HG03457 (cell line): ENCODE measurements at regions not wholly inside any gene's neighbourhood (a gene's known extent, or its start where the extent isn't known, plus 50 kb on each side); places are given as distances from the start of the nearest gene placed in this dataset.
"Not testable (repeated sequence)": the region's sequence is repeated elsewhere in the genome, so short reads cannot be mapped to it uniquely, and the experiment has no call there.

Experiments
- ATAC-seq: cut with Tn5 transposase; IDR thresholded peaks from one replicate; pipeline ENCODE4 v1.9.1; 2021; ENCODE audit warnings: moderate number of reproducible peaks; ENCODE audit not compliant: unreplicated experiment

GRCh38 chr3:16707260-16707659 is 102.0 kb upstream of the DAZL start:
- ATAC-seq = no peak

- ATAC-seq = no peak
Observed at GRCh38 chr3:16708285-16708684, 103.1 kb upstream of the DAZL start.

GRCh38 chr3:16711691-16712090 is 106.5 kb upstream of the DAZL start:
- ATAC-seq = not testable (repeated sequence)

GRCh38 chr3:16715281-16715680 is 110.1 kb upstream of the DAZL start:
- ATAC-seq = no peak

GRCh38 chr3:16719426-16719825 is 114.2 kb upstream of the DAZL start:
- no peak for ATAC-seq

GRCh38 chr3:16720367-16720940 is 115.2 kb upstream of the DAZL start:
- no peak for ATAC-seq

- no peak for ATAC-seq
Observed at GRCh38 chr3:16721494-16721893, 116.3 kb upstream of the DAZL start.

GRCh38 chr3:16723978-16724377 is 118.8 kb upstream of the DAZL start:
- ATAC-seq = no peak

GRCh38 chr3:16724487-16724886 is 119.3 kb upstream of the DAZL start:
- ATAC-seq = no peak

GRCh38 chr3:16725972-16726371 is 120.7 kb upstream of the DAZL start:
- ATAC-seq = no peak

GRCh38 chr3:16728770-16729745 is 123.8 kb upstream of the DAZL start:
- no peak for ATAC-seq

- no peak for ATAC-seq
Observed at GRCh38 chr3:16738451-16738850, 133.2 kb upstream of the DAZL start.

- ATAC-seq = no peak
Observed at GRCh38 chr3:16739541-16740105, 134.4 kb upstream of the DAZL start.

- ATAC-seq = no peak
Observed at GRCh38 chr3:16740515-16740914, 135.3 kb upstream of the DAZL start.

- no peak for ATAC-seq
Observed at GRCh38 chr3:16741103-16741758, 136.0 kb upstream of the DAZL start.

GRCh38 chr3:16741890-16742289 is 136.7 kb upstream of the DAZL start:
- no peak for ATAC-seq

GRCh38 chr3:16743276-16743675 is 138.1 kb upstream of the DAZL start:
- ATAC-seq = no peak

- ATAC-seq = no peak
Observed at GRCh38 chr3:16759227-16759903, 125.4 kb upstream of the PLCL2 start.

- no peak for ATAC-seq
Observed at GRCh38 chr3:16761571-16761970, 123.2 kb upstream of the PLCL2 start.

GRCh38 chr3:16765661-16766060 is 119.1 kb upstream of the PLCL2 start:
- no peak for ATAC-seq

GRCh38 chr3:16767006-16767405 is 117.7 kb upstream of the PLCL2 start:
- no peak for ATAC-seq
